NCI-H1694 treated with DMSO at 0.1 percent for 48 hours (cell line): ENCODE measurements at regions not wholly inside any gene's neighbourhood (a gene's known extent, or its start where the extent isn't known, plus 50 kb on each side); places are given as distances from the start of the nearest gene placed in this dataset.

Source experiments
- DNase-seq: peaks from one replicate; lab custom pipeline; 2025; lab: John Stamatoyannopoulos, UW

- DNase-seq, result peak; percentile 97
Observed at GRCh38 chr13:105602956-105603670, 932.3 kb downstream of the EFNB2 start.

- no peak for DNase-seq
Observed at GRCh38 chr13:105599477-105600037, 935.9 kb downstream of the EFNB2 start.

- no peak for DNase-seq
Observed at GRCh38 chr13:105598529-105598928, 936.9 kb downstream of the EFNB2 start.

GRCh38 chr13:105597573-105597972, 937.9 kb downstream of the EFNB2 start:
- DNase-seq, result no peak

GRCh38 chr13:105595471-105595870, 940.0 kb downstream of the EFNB2 start:
- DNase-seq, result no peak

GRCh38 chr13:105591277-105591676, 944.2 kb downstream of the EFNB2 start:
- DNase-seq, result no peak

GRCh38 chr13:105587786-105588185, 947.7 kb downstream of the EFNB2 start:
- DNase-seq, result no peak

GRCh38 chr13:105579821-105580710, 955.4 kb downstream of the EFNB2 start:
- DNase-seq, result no peak

- no peak for DNase-seq
Observed at GRCh38 chr13:105573136-105573535, 962.3 kb downstream of the EFNB2 start.

GRCh38 chr13:105572401-105572800, 963.1 kb downstream of the EFNB2 start:
- DNase-seq, result no peak

GRCh38 chr13:105569816-105570215, 965.6 kb downstream of the EFNB2 start:
- no peak for DNase-seq

GRCh38 chr13:105567951-105568525, 967.4 kb downstream of the EFNB2 start:
- DNase-seq, result no peak

GRCh38 chr13:105565136-105565727, 970.2 kb downstream of the EFNB2 start:
- DNase-seq, result no peak

GRCh38 chr13:105552078-105552477, 983.4 kb downstream of the EFNB2 start:
- no peak for DNase-seq

GRCh38 chr13:105547851-105548250, 987.6 kb downstream of the EFNB2 start:
- no peak for DNase-seq

- DNase-seq, result no peak
Observed at GRCh38 chr13:105545811-105546210, 989.7 kb downstream of the EFNB2 start.

- no peak for DNase-seq
Observed at GRCh38 chr13:105543742-105544141, 991.7 kb downstream of the EFNB2 start.

- no peak for DNase-seq
Observed at GRCh38 chr13:105541565-105541964, 993.9 kb downstream of the EFNB2 start.

- DNase-seq, result no peak
Observed at GRCh38 chr13:105538346-105538745, 997.1 kb downstream of the EFNB2 start.

GRCh38 chr13:105537113-105537512, 998.3 kb downstream of the EFNB2 start:
- no peak for DNase-seq

- DNase-seq, result no peak
Observed at GRCh38 chr13:105530468-105530867, 1005.0 kb downstream of the EFNB2 start.

GRCh38 chr13:105527127-105527526, 1008.3 kb downstream of the EFNB2 start:
- DNase-seq, result no peak
